Smooth muscle cell (in vitro differentiated cells): ENCODE measurements at regions not wholly inside any gene's neighbourhood (a gene's known extent, or its start where the extent isn't known, plus 50 kb on each side); places are given as distances from the start of the nearest gene placed in this dataset.
"Not testable (repeated sequence)": the region's sequence is repeated elsewhere in the genome, so short reads cannot be mapped to it uniquely, and the experiment has no call there.

ENCODE experiments used
- DNase-seq: peaks from one replicate; lab custom pipeline; 2025; ENCODE audit not compliant: unreplicated experiment; lab: John Stamatoyannopoulos, UW
- H2AFZ ChIP-seq: fragments of 200-600 bp; sonication (generic); 2 replicates; pipeline ENCODE4 v1.6.0; 2016; ENCODE audit warnings: antibody characterized with exemption, low read depth, mild to moderate bottlenecking
- H3F3A ChIP-seq: fragments of 200-600 bp; sonication (generic); 2 replicates; pipeline ENCODE4 v1.6.0; 2017; ENCODE audit warnings: antibody characterized with exemption, low read depth
- H3K27ac ChIP-seq: fragments of 200-600 bp; sonication (generic); 2 replicates; pipeline ENCODE4 v1.5.1; 2016; ENCODE audit warnings: low read depth, mild to moderate bottlenecking
- H3K27me3 ChIP-seq: fragments of 200-600 bp; sonication (generic); 2 replicates; pipeline ENCODE4 v1.6.1; 2016; ENCODE audit warnings: low read depth, mild to moderate bottlenecking
- H3K36me3 ChIP-seq: fragments of 200-600 bp; sonication (generic); 2 replicates; pipeline ENCODE4 v1.5.1; 2016; ENCODE audit warnings: low read depth
- H3K4me1 ChIP-seq: fragments of 200-600 bp; sonication (generic); 2 replicates; pipeline ENCODE4 v1.5.1; 2016; ENCODE audit warnings: low read depth
- H3K4me2 ChIP-seq: fragments of 200-600 bp; sonication (generic); 2 replicates; pipeline ENCODE4 v1.6.0; 2016; ENCODE audit warnings: mild to moderate bottlenecking
- H3K4me3 ChIP-seq: fragments of 200-600 bp; sonication (generic); 2 replicates; pipeline ENCODE4 v1.5.1; 2016; ENCODE audit warnings: mild to moderate bottlenecking
- H3K79me2 ChIP-seq: fragments of 200-600 bp; sonication (generic); 2 replicates; pipeline ENCODE4 v1.6.0; 2016; ENCODE audit warnings: low read depth, mild to moderate bottlenecking
- H3K9ac ChIP-seq: fragments of 200-600 bp; sonication (generic); 2 replicates; pipeline ENCODE4 v1.6.0; 2016; ENCODE audit warnings: low read depth
- H3K9me3 ChIP-seq: fragments of 200-600 bp; sonication (generic); replicated peaks from 2 replicates; pipeline ENCODE4 v1.5.1; 2016; ENCODE audit warnings: low read depth
- H4K20me1 ChIP-seq: fragments of 200-600 bp; sonication (generic); 2 replicates; pipeline ENCODE4 v1.6.0; 2016; ENCODE audit warnings: low read depth
- CTCF ChIP-seq: fragments of 200-600 bp; sonication (generic); IDR thresholded peaks from 2 replicates; pipeline ENCODE4 v1.5.1; 2017; ENCODE audit warnings: borderline replicate concordance, mild to moderate bottlenecking, antibody characterized with exemption; ENCODE audit not compliant: insufficient read depth, poor library complexity, severe bottlenecking
- WGBS: methylation state at CpG from one replicate; pipeline ENCODE4 v1.1.7; 2016; ENCODE audit warnings: low lambda C conversion rate; 5-methylcytosine and 5-hydroxymethylcytosine counted together

GRCh38 chr2:199195927-199196502 is 261.7 kb downstream of the SATB2 start:
- TF ChIP-seq CTCF, result no peak
- Histone ChIP-seq H3K4me2 (no peak overlapping the region), H3K4me3 (no peak overlapping the region), H3K27me3 (no peaks in the 10 kb centered on the region), H3K36me3 (no peaks in the 10 kb centered on the region), H3F3A (no peaks in the 10 kb centered on the region), H3K79me2 (no peaks in the 10 kb centered on the region), H3K9ac (no peak overlapping the region), H3K9me3 (no peaks in the 10 kb centered on the region), H2AFZ (no peak overlapping the region), H3K27ac (no peak overlapping the region), H4K20me1 (no peaks in the 10 kb centered on the region), H3K4me1 (peaks cover 4% of the 10 kb centered on the region)
- no peak for DNase-seq
- 85% methylated on average over 6 of the region's 6 CpGs for WGBS

GRCh38 chr2:199191461-199191860 is 266.3 kb downstream of the SATB2 start:
- Histone ChIP-seq H3K9ac (no peak overlapping the region), H3K36me3 (no peaks in the 10 kb centered on the region), H3K4me2 (no peak overlapping the region), H3K4me3 (no peak overlapping the region), H3K9me3 (no peaks in the 10 kb centered on the region), H3K27me3 (no peaks in the 10 kb centered on the region), H2AFZ (no peak overlapping the region), H3K4me1 (peaks cover 4% of the 10 kb centered on the region), H3K27ac (no peak overlapping the region), H3F3A (no peaks in the 10 kb centered on the region), H4K20me1 (no peaks in the 10 kb centered on the region), H3K79me2 (no peaks in the 10 kb centered on the region)
- no peak for TF ChIP-seq CTCF
- WGBS, result 65% methylated on average over 8 of the region's 8 CpGs
- DNase-seq, result no peak

- no peak for DNase-seq
- Histone ChIP-seq H3K27ac (no peak overlapping the region), H3K27me3 (no peaks in the 10 kb centered on the region), H3K9ac (no peak overlapping the region), H3K4me1 (peaks cover 14% of the 10 kb centered on the region), H3F3A (no peaks in the 10 kb centered on the region), H3K36me3 (no peaks in the 10 kb centered on the region), H3K4me3 (no peak overlapping the region), H3K79me2 (no peaks in the 10 kb centered on the region), H2AFZ (no peak overlapping the region), H3K9me3 (no peaks in the 10 kb centered on the region), H3K4me2 (no peak overlapping the region), H4K20me1 (no peaks in the 10 kb centered on the region)
- TF ChIP-seq CTCF, result no peak
- 72% methylated on average over 2 of the region's 2 CpGs for WGBS
Observed at GRCh38 chr2:199189229-199189628, 268.5 kb downstream of the SATB2 start.

GRCh38 chr2:199186301-199186751 is 271.4 kb downstream of the SATB2 start:
- no peak for TF ChIP-seq CTCF
- H3K27me3 ChIP-seq, result no peaks in the 10 kb centered on the region
- H3K79me2 ChIP-seq, result no peaks in the 10 kb centered on the region
- no peak overlapping the region for H3K9ac ChIP-seq
- no peaks in the 10 kb centered on the region for H4K20me1 ChIP-seq
- no peaks in the 10 kb centered on the region for H3F3A ChIP-seq
- no peak overlapping the region for H3K4me3 ChIP-seq
- no peaks in the 10 kb centered on the region for H3K9me3 ChIP-seq
- no peak overlapping the region for H2AFZ ChIP-seq
- H3K4me1 ChIP-seq, result peaks cover 11% of the 10 kb centered on the region
- no peak overlapping the region for H3K4me2 ChIP-seq
- DNase-seq, result no peak
- no peaks in the 10 kb centered on the region for H3K36me3 ChIP-seq
- H3K27ac ChIP-seq, result no peak overlapping the region
- WGBS, result 51% methylated on average over 2 of the region's 2 CpGs

- not testable (repeated sequence) for H3K9me3 ChIP-seq, H2AFZ ChIP-seq, H3F3A ChIP-seq, DNase-seq, H3K36me3 ChIP-seq, H3K4me1 ChIP-seq, H3K4me3 ChIP-seq, H3K4me2 ChIP-seq, H3K27ac ChIP-seq, H3K9ac ChIP-seq, H4K20me1 ChIP-seq, H3K79me2 ChIP-seq, H3K27me3 ChIP-seq
- WGBS, result 68% methylated on average over 5 of the region's 5 CpGs
Observed at GRCh38 chr2:199185174-199185573, 272.6 kb downstream of the SATB2 start.
